Vagina (tissue), 2 donors: ENCODE measurements at regions not wholly inside any gene's neighbourhood (a gene's known extent, or its start where the extent isn't known, plus 50 kb on each side); places are given as distances from the start of the nearest gene placed in this dataset.

Experiments
- DNase-seq, 2 donors: peaks; one replicate each; pipeline ENCODE4 v3.0.0-alpha.2; 2017; ENCODE audit errors: extremely low spot score in 2 of 2
- H3K27ac ChIP-seq: fragments of 200-600 bp; sonication (generic); one replicate; pipeline ENCODE4 v1.5.1; 2019
- H3K27me3 ChIP-seq: fragments of 200-600 bp; sonication (generic); one replicate; pipeline ENCODE4 v1.5.1; 2019
- H3K36me3 ChIP-seq, 2 donors: fragments of 200-600 bp; sonication (generic); one replicate each; pipeline ENCODE4 v1.5.1; 2017 to 2019
- H3K4me1 ChIP-seq: fragments of 200-600 bp; sonication (generic); one replicate; pipeline ENCODE4 v1.5.1; 2019
- H3K4me3 ChIP-seq, 2 donors: fragments of 200-600 bp; sonication (generic); 1 replicate in 1 of 2; 2 replicates in 1 of 2; pipeline ENCODE4 v1.5.1; 2016 to 2019
- H3K9me3 ChIP-seq: fragments of 200-600 bp; sonication (generic); one replicate; pipeline ENCODE4 v1.5.1; 2019
- CTCF ChIP-seq, 3 experiments: fragments of 450-650 bp in 2 of 3; fragments of 200-600 bp in 1 of 3; sonication (generic) in 1 of 3; IDR thresholded peaks; one replicate each; pipeline ENCODE4 v1.5.1; 2017 to 2019; ENCODE audit warnings: antibody characterized with exemption in 3 of 3, mild to moderate bottlenecking in 2 of 3, moderate library complexity in 2 of 3
- POLR2A ChIP-seq, 2 donors: fragments of 450-650 bp; IDR thresholded peaks; one replicate each; pipeline ENCODE4 v1.6.1; 2017; ENCODE audit warnings: antibody characterized with exemption in 2 of 2, mild to moderate bottlenecking in 2 of 2, moderate library complexity in 2 of 2
- POLR2AphosphoS5 ChIP-seq, 2 donors: sonication (generic); formaldehyde crosslinking; IDR thresholded peaks; one replicate each; pipeline ENCODE4 v1.9.0; 2017; ENCODE audit warnings: antibody characterized with exemption in 2 of 2, mild to moderate bottlenecking in 2 of 2, low read depth in 1 of 2; ENCODE audit not compliant: insufficient read depth in 1 of 2
- intact Hi-C: fragments of 100-400 bp; cut with DNase I; formaldehyde crosslinking; loops from one replicate; pipeline ENCODE4 v1.15.1; 2023

GRCh38 chr9:1238407-1238806 is 188.2 kb downstream of the DMRT2 start:
- TF ChIP-seq POLR2A (IDR thresholded peaks at IDR 0.05): no peak
- TF ChIP-seq POLR2AphosphoS5 (IDR thresholded peaks at IDR 0.05; ENCODE audit: insufficient read depth in 1 of 2, low read depth in 1 of 2): no peak
- TF ChIP-seq CTCF (IDR thresholded peaks at IDR 0.05): no peak
- no peak for DNase-seq
- Histone ChIP-seq H3K9me3 (no peaks in the 10 kb centered on the region), H3K4me3 (no peak overlapping the region), H3K4me1 (no peaks in the 10 kb centered on the region), H3K27ac (no peak overlapping the region), H3K36me3 (no peaks in the 10 kb centered on the region), H3K27me3 (no peaks in the 10 kb centered on the region)
- intact Hi-C loops: no loop called here

- intact Hi-C loops: no loop called here
- no peaks in the 10 kb centered on the region for H3K27me3 ChIP-seq
- H3K9me3 ChIP-seq: no peaks in the 10 kb centered on the region
- DNase-seq: no peak
- H3K36me3 ChIP-seq: no peaks in the 10 kb centered on the region
- H3K4me1 ChIP-seq: no peaks in the 10 kb centered on the region
- no peak overlapping the region for H3K4me3 ChIP-seq
- H3K27ac ChIP-seq: no peak overlapping the region
- TF ChIP-seq CTCF (IDR thresholded peaks at IDR 0.05): no peak
- no peak for TF ChIP-seq POLR2A (IDR thresholded peaks at IDR 0.05)
- no peak for TF ChIP-seq POLR2AphosphoS5 (IDR thresholded peaks at IDR 0.05; ENCODE audit: insufficient read depth in 1 of 2, low read depth in 1 of 2)
These were observed 198.6 kb downstream of the DMRT2 start for GRCh38 chr9:1248743-1249142.

- H3K4me3 ChIP-seq: no peak overlapping the region
- no peak for DNase-seq
- no peaks in the 10 kb centered on the region for H3K4me1 ChIP-seq
- H3K27ac ChIP-seq: no peak overlapping the region
- TF ChIP-seq CTCF (IDR thresholded peaks at IDR 0.05): no peak
- TF ChIP-seq POLR2AphosphoS5 (IDR thresholded peaks at IDR 0.05; ENCODE audit: insufficient read depth in 1 of 2, low read depth in 1 of 2): no peak
- no peaks in the 10 kb centered on the region for H3K36me3 ChIP-seq
- H3K27me3 ChIP-seq: no peaks in the 10 kb centered on the region
- intact Hi-C loops: no loop called here
- no peaks in the 10 kb centered on the region for H3K9me3 ChIP-seq
These were observed 203.2 kb downstream of the DMRT2 start for GRCh38 chr9:1253064-1253979.

GRCh38 chr9:1254071-1254470 is 203.9 kb downstream of the DMRT2 start:
- Histone ChIP-seq H3K27me3 (no peaks in the 10 kb centered on the region), H3K27ac (no peak overlapping the region), H3K9me3 (no peaks in the 10 kb centered on the region), H3K4me3 (no peak overlapping the region), H3K4me1 (no peaks in the 10 kb centered on the region), H3K36me3 (no peaks in the 10 kb centered on the region)
- no peak for DNase-seq
- no peak for TF ChIP-seq POLR2AphosphoS5 (IDR thresholded peaks at IDR 0.05; ENCODE audit: insufficient read depth in 1 of 2, low read depth in 1 of 2)
- no peak for TF ChIP-seq POLR2A (IDR thresholded peaks at IDR 0.05)
- no peak for TF ChIP-seq CTCF (IDR thresholded peaks at IDR 0.05)
- intact Hi-C loops: no loop called here

- no peaks in the 10 kb centered on the region for H3K4me1 ChIP-seq
- DNase-seq: no peak
- H3K27ac ChIP-seq: no peak overlapping the region
- TF ChIP-seq POLR2AphosphoS5 (IDR thresholded peaks at IDR 0.05; ENCODE audit: insufficient read depth in 1 of 2, low read depth in 1 of 2) (no peak), POLR2A (IDR thresholded peaks at IDR 0.05) (no peak), CTCF (IDR thresholded peaks at IDR 0.05) (no peak)
- no peaks in the 10 kb centered on the region for H3K27me3 ChIP-seq
- H3K36me3 ChIP-seq: no peaks in the 10 kb centered on the region
- H3K4me3 ChIP-seq: no peak overlapping the region
- H3K9me3 ChIP-seq: no peaks in the 10 kb centered on the region
- intact Hi-C loops: no loop called here
These were observed 206.0 kb downstream of the DMRT2 start for GRCh38 chr9:1256178-1256577.
